Mesothelial cell of epicardium (in vitro differentiated cells): ENCODE measurements at regions not wholly inside any gene's neighbourhood (a gene's known extent, or its start where the extent isn't known, plus 50 kb on each side); places are given as distances from the start of the nearest gene placed in this dataset.

Experiments used
- DNase-seq, 2 experiments: peaks; one replicate each; pipeline ENCODE4 v3.0.0; 2021; ENCODE audit warnings: low spot score in 2 of 2; ENCODE audit not compliant: unreplicated experiment in 2 of 2
- H3K27ac Mint-ChIP-seq: 2 replicates; pipeline ENCODE4 v1.8.0; 2021; ENCODE audit warnings: mixed read lengths
- H3K27me3 Mint-ChIP-seq: 2 replicates; pipeline ENCODE4 v1.8.0; 2021; ENCODE audit warnings: low read depth, mixed read lengths
- H3K36me3 Mint-ChIP-seq: 2 replicates; pipeline ENCODE4 v1.8.0; 2021; ENCODE audit warnings: mixed read lengths
- H3K4me1 Mint-ChIP-seq: 2 replicates; pipeline ENCODE4 v1.8.0; 2021; ENCODE audit warnings: mixed read lengths
- H3K4me3 Mint-ChIP-seq: 2 replicates; pipeline ENCODE4 v1.8.0; 2021; ENCODE audit warnings: mild to moderate bottlenecking, moderate library complexity, mixed read lengths
- H3K9me3 Mint-ChIP-seq: 2 replicates; pipeline ENCODE4 v1.8.0; 2021; ENCODE audit warnings: mixed read lengths
- CTCF ChIP-seq: fragments of 200-600 bp; sonication (generic); IDR thresholded peaks from one replicate; pipeline ENCODE4 v1.5.0; 2021; ENCODE audit warnings: antibody characterized with exemption; ENCODE audit not compliant: unreplicated experiment

- no peak overlapping the region for H3K27ac Mint-ChIP-seq
- no peak overlapping the region for H3K4me3 Mint-ChIP-seq
- DNase-seq, result no peak
- no peak for TF ChIP-seq CTCF
- H3K9me3 Mint-ChIP-seq, result no peaks in the 10 kb centered on the region
- peaks cover 18% of the 10 kb centered on the region for H3K4me1 Mint-ChIP-seq
- peaks cover 35% of the 10 kb centered on the region for H3K27me3 Mint-ChIP-seq
- H3K36me3 Mint-ChIP-seq, result no peaks in the 10 kb centered on the region
These were observed 147.9 kb upstream of the SEL1L start for GRCh38 chr14:81681541-81681940.

GRCh38 chr14:81682134-81682533, 148.5 kb upstream of the SEL1L start:
- Mint-ChIP-seq H3K27ac (no peak overlapping the region), H3K4me3 (no peak overlapping the region), H3K27me3 (peaks cover 34% of the 10 kb centered on the region), H3K4me1 (peaks cover 13% of the 10 kb centered on the region), H3K9me3 (no peaks in the 10 kb centered on the region), H3K36me3 (no peaks in the 10 kb centered on the region)
- DNase-seq, result no peak
- no peak for TF ChIP-seq CTCF

- Mint-ChIP-seq H3K4me3 (no peak overlapping the region), H3K9me3 (no peaks in the 10 kb centered on the region), H3K36me3 (no peaks in the 10 kb centered on the region), H3K4me1 (peaks cover 12% of the 10 kb centered on the region), H3K27me3 (peaks cover 32% of the 10 kb centered on the region), H3K27ac (no peak overlapping the region)
- TF ChIP-seq CTCF, result no peak
- no peak for DNase-seq
These were observed 149.0 kb upstream of the SEL1L start for GRCh38 chr14:81682701-81683100.

GRCh38 chr14:81684696-81685095, 151.0 kb upstream of the SEL1L start:
- H3K27ac Mint-ChIP-seq, result no peak overlapping the region
- TF ChIP-seq CTCF, result no peak

GRCh38 chr14:81686512-81686911, 152.9 kb upstream of the SEL1L start:
- H3K36me3 Mint-ChIP-seq, result no peaks in the 10 kb centered on the region
- H3K27me3 Mint-ChIP-seq, result peaks cover 8% of the 10 kb centered on the region
- no peak overlapping the region for H3K27ac Mint-ChIP-seq
- peaks cover 5% of the 10 kb centered on the region for H3K4me1 Mint-ChIP-seq
- DNase-seq, result no peak
- TF ChIP-seq CTCF, result no peak
- no peaks in the 10 kb centered on the region for H3K9me3 Mint-ChIP-seq
- no peak overlapping the region for H3K4me3 Mint-ChIP-seq

More at GRCh38 chr14:81684696-81685095, 151.0 kb upstream of the SEL1L start:
- no peak for DNase-seq
- Mint-ChIP-seq H3K27me3 (peaks cover 22% of the 10 kb centered on the region), H3K4me3 (no peak overlapping the region), H3K4me1 (peaks cover 12% of the 10 kb centered on the region), H3K36me3 (no peaks in the 10 kb centered on the region), H3K9me3 (no peaks in the 10 kb centered on the region)

- H3K4me3 Mint-ChIP-seq, result no peak overlapping the region
- H3K9me3 Mint-ChIP-seq, result no peaks in the 10 kb centered on the region
- TF ChIP-seq CTCF, result no peak
- H3K36me3 Mint-ChIP-seq, result no peaks in the 10 kb centered on the region
- H3K4me1 Mint-ChIP-seq, result no peaks in the 10 kb centered on the region
- DNase-seq, result no peak
- no peaks in the 10 kb centered on the region for H3K27me3 Mint-ChIP-seq
- H3K27ac Mint-ChIP-seq, result no peak overlapping the region
These were observed 158.3 kb upstream of the SEL1L start for GRCh38 chr14:81691931-81692330.
